Ramos (cell line): ENCODE measurements at regions not wholly inside any gene's neighbourhood (a gene's known extent, or its start where the extent isn't known, plus 50 kb on each side); places are given as distances from the start of the nearest gene placed in this dataset.

ENCODE experiments used
- in situ Hi-C: fragments of 300-500 bp; cut with MboI; formaldehyde crosslinking; loops from one replicate; pipeline ENCODE4 v1.14.3; 2022; ENCODE audit warnings: low sequenced_read_pairs; ENCODE audit not compliant: unreplicated experiment

GRCh38 chr17:73939806-73940205, 263.7 kb upstream of the RPL38 start:
- in situ Hi-C loops = no loop called here

GRCh38 chr17:73940511-73940910, 263.0 kb upstream of the RPL38 start:
- in situ Hi-C loops = no loop called here

GRCh38 chr17:73941919-73942530, 261.5 kb upstream of the RPL38 start:
- in situ Hi-C loops = no loop called here

GRCh38 chr17:73942703-73943415, 260.6 kb upstream of the RPL38 start:
- in situ Hi-C loops = no loop called here

- in situ Hi-C loops = no loop called here
Measured at GRCh38 chr17:73943416-73944110, 259.9 kb upstream of the RPL38 start.

GRCh38 chr17:73944366-73944765, 259.1 kb upstream of the RPL38 start:
- in situ Hi-C loops = no loop called here

- in situ Hi-C loops = no loop called here
Measured at GRCh38 chr17:73947281-73947965, 256.1 kb upstream of the RPL38 start.

GRCh38 chr17:73947966-73948355, 255.5 kb upstream of the RPL38 start:
- in situ Hi-C loops = no loop called here

GRCh38 chr17:73949903-73950592, 253.4 kb upstream of the RPL38 start:
- in situ Hi-C loops = loop anchor here (10.0 kb wide), 1 partner anchor 515 kb away; no protein-coding TSS in a partner anchor

- in situ Hi-C loops = loop anchor here (10.0 kb wide), 1 partner anchor 516 kb away; no protein-coding TSS in a partner anchor
Measured at GRCh38 chr17:73950593-73950914, 252.9 kb upstream of the RPL38 start.

GRCh38 chr17:73952082-73952479, 251.4 kb upstream of the RPL38 start:
- in situ Hi-C loops = loop anchor here (10.0 kb wide), 1 partner anchor 517 kb away; no protein-coding TSS in a partner anchor

GRCh38 chr17:73952480-73953205, 250.8 kb upstream of the RPL38 start:
- in situ Hi-C loops = loop anchor here (10.0 kb wide), 1 partner anchor 518 kb away; no protein-coding TSS in a partner anchor

GRCh38 chr17:73953206-73954033, 250.1 kb upstream of the RPL38 start:
- in situ Hi-C loops = loop anchor here (10.0 kb wide), 1 partner anchor 519 kb away; no protein-coding TSS in a partner anchor

- in situ Hi-C loops = loop anchor here (10.0 kb wide), 1 partner anchor 520 kb away; no protein-coding TSS in a partner anchor
Measured at GRCh38 chr17:73954951-73955350, 248.5 kb upstream of the RPL38 start.

GRCh38 chr17:73955616-73956015, 247.9 kb upstream of the RPL38 start:
- in situ Hi-C loops = loop anchor here (10.0 kb wide), 1 partner anchor 521 kb away; no protein-coding TSS in a partner anchor

GRCh38 chr17:73956169-73956568, 247.3 kb upstream of the RPL38 start:
- in situ Hi-C loops = loop anchor here (10.0 kb wide), 1 partner anchor 521 kb away; no protein-coding TSS in a partner anchor

- in situ Hi-C loops = loop anchor here (10.0 kb wide), 1 partner anchor 522 kb away; no protein-coding TSS in a partner anchor
Measured at GRCh38 chr17:73956595-73957465, 246.6 kb upstream of the RPL38 start.
